ENCODE measurements at regions not wholly inside any gene's neighbourhood (a gene's known extent, or its start where the extent isn't known, plus 50 kb on each side); places are given as distances from the start of the nearest gene placed in this dataset.

GRCh38 chr10:64170791-64171190 lies 649.6 kb downstream of the REEP3 start:
- H2BK15ac ChIP-seq (ENCODE audit: low read depth, poor library complexity, severe bottlenecking) = no peak overlapping the region
- DNase-seq = no peak
- H3K36me3 ChIP-seq (ENCODE audit: control insufficient read depth in 1 of 2, insufficient read depth in 2 of 2, low read depth in 1 of 2, low read length in 2 of 2) = no peaks in the 10 kb centered on the region
- no peak overlapping the region for H3K23ac ChIP-seq (ENCODE audit: low read length in 2 of 2)
- no peak overlapping the region for H4K91ac ChIP-seq (ENCODE audit: low read length)
- no peaks in the 10 kb centered on the region for H3K4me1 ChIP-seq (ENCODE audit: control insufficient read depth, insufficient read depth, low read depth, low read length)
- no peak overlapping the region for H4K8ac ChIP-seq (ENCODE audit: low read length)
- H2BK5ac ChIP-seq (ENCODE audit: low read depth, low read length, poor library complexity, severe bottlenecking) = no peak overlapping the region
- 98% methylated on average over 24 of the region's 35 CpGs for WGBS
- H3K18ac ChIP-seq (ENCODE audit: low read depth in 1 of 2, low read length in 2 of 2) = no peak overlapping the region
- H3K27me3 ChIP-seq (ENCODE audit: control insufficient read depth in 1 of 2, insufficient read depth in 1 of 2, low read length in 2 of 2) = no peaks in the 10 kb centered on the region
- no peak overlapping the region for H3K4ac ChIP-seq (ENCODE audit: low read depth in 1 of 2, low read length in 2 of 2)
- peaks cover 8% of the 10 kb centered on the region for H3K9me3 ChIP-seq (ENCODE audit: control insufficient read depth, low read length)
- no peaks in the 10 kb centered on the region for H3K79me1 ChIP-seq (replicated peaks; ENCODE audit: low read length, poor library complexity, severe bottlenecking)
- no peak overlapping the region for H3K4me3 ChIP-seq (ENCODE audit: insufficient read depth in 1 of 2, low read depth in 1 of 2, low read length in 2 of 2)
- H2BK12ac ChIP-seq (ENCODE audit: low read length in 2 of 2) = no peak overlapping the region
- no peak overlapping the region for H3K14ac ChIP-seq (ENCODE audit: low read length in 2 of 2)
- H2AK5ac ChIP-seq (ENCODE audit: low read length, severe bottlenecking) = no peak overlapping the region
- H3K4me2 ChIP-seq (ENCODE audit: low read length, poor library complexity, severe bottlenecking) = no peak overlapping the region
- H3K9ac ChIP-seq (ENCODE audit: low read length) = no peak overlapping the region
- H2BK120ac ChIP-seq (ENCODE audit: low read depth, low read length) = no peak overlapping the region
- H3K27ac ChIP-seq (ENCODE audit: low read length, poor library complexity, severe bottlenecking) = no peak overlapping the region
- no peak overlapping the region for H2AFZ ChIP-seq (ENCODE audit: low read depth, low read length)

- Histone ChIP-seq H2AFZ (ENCODE audit: low read depth, low read length) (no peak overlapping the region), H3K4ac (ENCODE audit: low read depth in 1 of 2, low read length in 2 of 2) (no peak overlapping the region), H2AK5ac (ENCODE audit: low read length, severe bottlenecking) (no peak overlapping the region), H2BK120ac (ENCODE audit: low read depth, low read length) (no peak overlapping the region), H3K36me3 (ENCODE audit: control insufficient read depth in 1 of 2, insufficient read depth in 2 of 2, low read depth in 1 of 2, low read length in 2 of 2) (no peaks in the 10 kb centered on the region), H3K9ac (ENCODE audit: low read length) (no peak overlapping the region), H2BK12ac (ENCODE audit: low read length in 2 of 2) (no peak overlapping the region), H3K18ac (ENCODE audit: low read depth in 1 of 2, low read length in 2 of 2) (no peak overlapping the region), H3K4me2 (ENCODE audit: low read length, poor library complexity, severe bottlenecking) (no peak overlapping the region), H2BK15ac (ENCODE audit: low read depth, poor library complexity, severe bottlenecking) (no peak overlapping the region), H3K4me1 (ENCODE audit: control insufficient read depth, insufficient read depth, low read depth, low read length) (no peaks in the 10 kb centered on the region), H4K91ac (ENCODE audit: low read length) (no peak overlapping the region), H2BK5ac (ENCODE audit: low read depth, low read length, poor library complexity, severe bottlenecking) (no peak overlapping the region), H3K9me3 (ENCODE audit: control insufficient read depth, low read length) (no peaks in the 10 kb centered on the region), H3K14ac (ENCODE audit: low read length in 2 of 2) (no peak overlapping the region), H3K27ac (ENCODE audit: low read length, poor library complexity, severe bottlenecking) (no peak overlapping the region), H3K4me3 (ENCODE audit: insufficient read depth in 1 of 2, low read depth in 1 of 2, low read length in 2 of 2) (no peak overlapping the region), H4K8ac (ENCODE audit: low read length) (no peak overlapping the region), H3K27me3 (ENCODE audit: control insufficient read depth in 1 of 2, insufficient read depth in 1 of 2, low read length in 2 of 2) (no peaks in the 10 kb centered on the region), H3K23ac (ENCODE audit: low read length in 2 of 2) (no peak overlapping the region), H3K79me1 (replicated peaks; ENCODE audit: low read length, poor library complexity, severe bottlenecking) (no peaks in the 10 kb centered on the region)
- DNase-seq = no peak
Measured at GRCh38 chr10:64173826-64174225, 652.6 kb downstream of the REEP3 start.

- Histone ChIP-seq H3K23ac (ENCODE audit: low read length in 2 of 2) (no peak overlapping the region), H4K91ac (ENCODE audit: low read length) (no peak overlapping the region), H3K9ac (ENCODE audit: low read length) (no peak overlapping the region), H4K8ac (ENCODE audit: low read length) (no peak overlapping the region), H2AFZ (ENCODE audit: low read depth, low read length) (no peak overlapping the region), H2BK15ac (ENCODE audit: low read depth, poor library complexity, severe bottlenecking) (no peak overlapping the region), H3K4ac (ENCODE audit: low read depth in 1 of 2, low read length in 2 of 2) (no peak overlapping the region), H2AK5ac (ENCODE audit: low read length, severe bottlenecking) (no peak overlapping the region), H3K4me3 (ENCODE audit: insufficient read depth in 1 of 2, low read depth in 1 of 2, low read length in 2 of 2) (no peak overlapping the region), H3K18ac (ENCODE audit: low read depth in 1 of 2, low read length in 2 of 2) (no peak overlapping the region), H3K14ac (ENCODE audit: low read length in 2 of 2) (no peak overlapping the region), H3K79me1 (replicated peaks; ENCODE audit: low read length, poor library complexity, severe bottlenecking) (no peaks in the 10 kb centered on the region), H3K4me2 (ENCODE audit: low read length, poor library complexity, severe bottlenecking) (no peak overlapping the region), H3K4me1 (ENCODE audit: control insufficient read depth, insufficient read depth, low read depth, low read length) (no peaks in the 10 kb centered on the region), H2BK5ac (ENCODE audit: low read depth, low read length, poor library complexity, severe bottlenecking) (no peak overlapping the region), H2BK12ac (ENCODE audit: low read length in 2 of 2) (no peak overlapping the region), H3K9me3 (ENCODE audit: control insufficient read depth, low read length) (no peaks in the 10 kb centered on the region), H3K36me3 (ENCODE audit: control insufficient read depth in 1 of 2, insufficient read depth in 2 of 2, low read depth in 1 of 2, low read length in 2 of 2) (no peaks in the 10 kb centered on the region), H2BK120ac (ENCODE audit: low read depth, low read length) (no peak overlapping the region), H3K27me3 (ENCODE audit: control insufficient read depth in 1 of 2, insufficient read depth in 1 of 2, low read length in 2 of 2) (no peaks in the 10 kb centered on the region), H3K27ac (ENCODE audit: low read length, poor library complexity, severe bottlenecking) (no peak overlapping the region)
- no peak for DNase-seq
- 90% methylated on average over 9 of the region's 9 CpGs for WGBS
Measured at GRCh38 chr10:64174666-64175255, 653.6 kb downstream of the REEP3 start.

GRCh38 chr10:64175271-64175962 lies 654.2 kb downstream of the REEP3 start:
- H3K27me3 ChIP-seq (ENCODE audit: control insufficient read depth in 1 of 2, insufficient read depth in 1 of 2, low read length in 2 of 2) = no peaks in the 10 kb centered on the region
- H3K18ac ChIP-seq (ENCODE audit: low read depth in 1 of 2, low read length in 2 of 2) = no peak overlapping the region
- no peak overlapping the region for H2BK12ac ChIP-seq (ENCODE audit: low read length in 2 of 2)
- no peak overlapping the region for H2BK15ac ChIP-seq (ENCODE audit: low read depth, poor library complexity, severe bottlenecking)
- H2BK5ac ChIP-seq (ENCODE audit: low read depth, low read length, poor library complexity, severe bottlenecking) = no peak overlapping the region
- H2BK120ac ChIP-seq (ENCODE audit: low read depth, low read length) = no peak overlapping the region
- no peak overlapping the region for H3K4ac ChIP-seq (ENCODE audit: low read depth in 1 of 2, low read length in 2 of 2)
- no peak overlapping the region for H3K23ac ChIP-seq (ENCODE audit: low read length in 2 of 2)
- no peak overlapping the region for H3K27ac ChIP-seq (ENCODE audit: low read length, poor library complexity, severe bottlenecking)
- H3K14ac ChIP-seq (ENCODE audit: low read length in 2 of 2) = no peak overlapping the region
- no peaks in the 10 kb centered on the region for H3K79me1 ChIP-seq (replicated peaks; ENCODE audit: low read length, poor library complexity, severe bottlenecking)
- H3K4me1 ChIP-seq (ENCODE audit: control insufficient read depth, insufficient read depth, low read depth, low read length) = no peaks in the 10 kb centered on the region
- WGBS = 74% methylated on average over 4 of the region's 4 CpGs
- H3K4me2 ChIP-seq (ENCODE audit: low read length, poor library complexity, severe bottlenecking) = no peak overlapping the region
- no peak overlapping the region for H3K4me3 ChIP-seq (ENCODE audit: insufficient read depth in 1 of 2, low read depth in 1 of 2, low read length in 2 of 2)
- no peaks in the 10 kb centered on the region for H3K36me3 ChIP-seq (ENCODE audit: control insufficient read depth in 1 of 2, insufficient read depth in 2 of 2, low read depth in 1 of 2, low read length in 2 of 2)
- no peak overlapping the region for H4K91ac ChIP-seq (ENCODE audit: low read length)
- H4K8ac ChIP-seq (ENCODE audit: low read length) = no peak overlapping the region
- no peak overlapping the region for H3K9ac ChIP-seq (ENCODE audit: low read length)
- no peak overlapping the region for H2AFZ ChIP-seq (ENCODE audit: low read depth, low read length)
- H3K9me3 ChIP-seq (ENCODE audit: control insufficient read depth, low read length) = no peaks in the 10 kb centered on the region
- DNase-seq = no peak
- no peak overlapping the region for H2AK5ac ChIP-seq (ENCODE audit: low read length, severe bottlenecking)

All from mesenchymal stem cell (in vitro differentiated cells and primary cell).